Activated CD4-positive, alpha-beta memory T cell treated with anti-CD3 and anti-CD28 coated beads for 36 hours (primary cell): ENCODE measurements at regions not wholly inside any gene's neighbourhood (a gene's known extent, or its start where the extent isn't known, plus 50 kb on each side); places are given as distances from the start of the nearest gene placed in this dataset.

Experiments
- CTCF ChIA-PET: fragments of 350-600 bp; sonication (Branson Sonifier 250); formaldehyde crosslinking; loops from one replicate; lab custom pipeline; 2021; ENCODE audit warnings: antibody characterized with exemption, inconsistent platforms; lab: Charles Lee
- POLR2A ChIA-PET: fragments of 350-600 bp; sonication (Branson Sonifier 250); formaldehyde crosslinking; loops from one replicate; lab custom pipeline; 2021; ENCODE audit warnings: antibody characterized with exemption; lab: Charles Lee
- DNase-seq: peaks from one replicate; pipeline ENCODE4 v3.0.0-alpha.2; 2020
- H3K27ac Mint-ChIP-seq: one replicate; pipeline ENCODE4 v1.8.0; 2021; ENCODE audit warnings: mixed read lengths
- H3K27me3 Mint-ChIP-seq: one replicate; pipeline ENCODE4 v1.8.0; 2021; ENCODE audit warnings: mixed read lengths
- H3K36me3 Mint-ChIP-seq: one replicate; pipeline ENCODE4 v1.8.0; 2021; ENCODE audit warnings: mixed read lengths
- H3K4me1 Mint-ChIP-seq: one replicate; pipeline ENCODE4 v1.8.0; 2021; ENCODE audit warnings: low read depth, mixed read lengths
- H3K4me3 Mint-ChIP-seq: one replicate; pipeline ENCODE4 v1.8.0; 2021; ENCODE audit warnings: mild to moderate bottlenecking, mixed read lengths
- H3K9me3 Mint-ChIP-seq: one replicate; pipeline ENCODE4 v1.8.0; 2021; ENCODE audit warnings: mixed read lengths
- intact Hi-C: fragments of 100-400 bp; cut with micrococcal nuclease; formaldehyde crosslinking; loops from one replicate; pipeline ENCODE4 v1.15.1; 2023

DNA sequence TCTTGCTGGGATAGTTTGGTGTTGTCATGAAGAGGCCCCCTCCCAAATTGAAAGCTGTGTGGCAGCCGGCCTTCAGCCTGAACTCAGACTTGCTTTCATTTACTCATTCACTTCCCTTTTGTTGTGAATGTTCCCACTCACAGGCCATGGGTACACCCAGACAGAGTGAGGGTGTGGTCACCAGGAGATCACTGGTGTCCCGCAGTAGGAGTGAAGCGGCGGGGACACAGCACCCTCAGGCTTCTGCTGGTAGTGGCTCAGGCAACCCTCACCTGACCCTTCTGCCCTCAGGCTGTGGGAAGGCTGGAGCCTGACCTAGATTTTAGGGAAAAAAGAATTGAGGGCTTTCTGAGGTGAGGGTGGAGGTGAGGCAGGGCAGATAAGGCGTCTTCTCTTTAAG lies 244.4 kb downstream of the SOX2 start:
- no peak for DNase-seq
- ChIA-PET POLR2A (no interaction called here), CTCF (no interaction called here)
- Mint-ChIP-seq H3K27me3 (no peaks in the 10 kb centered on the region), H3K4me1 (no peaks in the 10 kb centered on the region), H3K36me3 (no peaks in the 10 kb centered on the region), H3K9me3 (no peaks in the 10 kb centered on the region), H3K4me3 (no peak overlapping the region), H3K27ac (no peak overlapping the region)
- intact Hi-C loops: no loop called here

DNA sequence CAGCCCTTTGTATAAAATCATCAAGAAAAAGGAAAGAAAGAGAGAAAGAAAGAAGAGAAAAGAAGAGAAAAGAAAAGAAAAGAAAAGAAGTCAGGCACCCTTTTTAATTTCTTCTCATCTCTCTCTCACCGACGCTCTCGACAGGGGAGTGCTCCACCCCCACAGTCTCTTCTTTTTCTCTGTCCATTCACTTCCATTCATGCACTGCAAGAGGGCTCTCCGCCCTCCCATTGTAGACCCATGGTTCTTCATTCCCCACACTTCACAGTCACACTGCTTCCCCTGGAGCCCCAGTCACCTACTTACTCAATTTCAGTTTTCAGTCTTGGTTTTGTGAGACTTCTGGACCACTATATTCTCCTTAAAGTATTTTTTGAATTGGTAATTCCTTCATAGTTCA lies 254.7 kb downstream of the SOX2 start:
- intact Hi-C loops: no loop called here
- Mint-ChIP-seq H3K9me3 (no peaks in the 10 kb centered on the region), H3K27ac (no peak overlapping the region), H3K4me1 (no peaks in the 10 kb centered on the region), H3K36me3 (no peaks in the 10 kb centered on the region), H3K27me3 (no peaks in the 10 kb centered on the region), H3K4me3 (no peak overlapping the region)
- CTCF ChIA-PET: no interaction called here
- no peak for DNase-seq
- POLR2A ChIA-PET: no interaction called here

GRCh38 chr3:181969925-181970324 lies 258.2 kb downstream of the SOX2 start:
- DNase-seq: no peak
- intact Hi-C loops: no loop called here
- no peak overlapping the region for H3K4me3 Mint-ChIP-seq
- ChIA-PET POLR2A (no interaction called here), CTCF (no interaction called here)
- no peaks in the 10 kb centered on the region for H3K4me1 Mint-ChIP-seq
- no peaks in the 10 kb centered on the region for H3K36me3 Mint-ChIP-seq
- H3K27me3 Mint-ChIP-seq: no peaks in the 10 kb centered on the region
- H3K27ac Mint-ChIP-seq: no peak overlapping the region
- H3K9me3 Mint-ChIP-seq: no peaks in the 10 kb centered on the region

- no peaks in the 10 kb centered on the region for H3K36me3 Mint-ChIP-seq
- POLR2A ChIA-PET: no interaction called here
- H3K4me3 Mint-ChIP-seq: no peak overlapping the region
- no peak for DNase-seq
- CTCF ChIA-PET: no interaction called here
- H3K27me3 Mint-ChIP-seq: no peaks in the 10 kb centered on the region
- no peak overlapping the region for H3K27ac Mint-ChIP-seq
- intact Hi-C loops: no loop called here
- H3K9me3 Mint-ChIP-seq: no peaks in the 10 kb centered on the region
- no peaks in the 10 kb centered on the region for H3K4me1 Mint-ChIP-seq
These were observed 259.7 kb downstream of the SOX2 start for GRCh38 chr3:181971424-181971823.

GRCh38 chr3:181974198-181974597 lies 262.5 kb downstream of the SOX2 start:
- no peaks in the 10 kb centered on the region for H3K9me3 Mint-ChIP-seq
- no peak for DNase-seq
- no peak overlapping the region for H3K4me3 Mint-ChIP-seq
- CTCF ChIA-PET: no interaction called here
- no peaks in the 10 kb centered on the region for H3K36me3 Mint-ChIP-seq
- no peak overlapping the region for H3K27ac Mint-ChIP-seq
- no peaks in the 10 kb centered on the region for H3K27me3 Mint-ChIP-seq
- no peaks in the 10 kb centered on the region for H3K4me1 Mint-ChIP-seq
- intact Hi-C loops: no loop called here
- POLR2A ChIA-PET: no interaction called here

GRCh38 chr3:181976526-181976925 lies 264.8 kb downstream of the SOX2 start:
- no peak for DNase-seq
- Mint-ChIP-seq H3K4me1 (no peaks in the 10 kb centered on the region), H3K9me3 (no peaks in the 10 kb centered on the region), H3K27me3 (no peaks in the 10 kb centered on the region), H3K4me3 (no peak overlapping the region), H3K27ac (no peak overlapping the region), H3K36me3 (no peaks in the 10 kb centered on the region)
- ChIA-PET CTCF (no interaction called here), POLR2A (no interaction called here)
- intact Hi-C loops: no loop called here

GRCh38 chr3:181985386-181985785 lies 273.7 kb downstream of the SOX2 start:
- ChIA-PET CTCF (no interaction called here), POLR2A (no interaction called here)
- intact Hi-C loops: no loop called here
- H3K4me1 Mint-ChIP-seq: no peaks in the 10 kb centered on the region
- DNase-seq: no peak
- H3K27me3 Mint-ChIP-seq: no peaks in the 10 kb centered on the region
- no peaks in the 10 kb centered on the region for H3K36me3 Mint-ChIP-seq
- no peak overlapping the region for H3K27ac Mint-ChIP-seq
- peaks cover 11% of the 10 kb centered on the region for H3K9me3 Mint-ChIP-seq
- H3K4me3 Mint-ChIP-seq: no peak overlapping the region

- CTCF ChIA-PET: no interaction called here
- H3K27me3 Mint-ChIP-seq: no peaks in the 10 kb centered on the region
These were observed 276.0 kb downstream of the SOX2 start for GRCh38 chr3:181987736-181988135.

DNA sequence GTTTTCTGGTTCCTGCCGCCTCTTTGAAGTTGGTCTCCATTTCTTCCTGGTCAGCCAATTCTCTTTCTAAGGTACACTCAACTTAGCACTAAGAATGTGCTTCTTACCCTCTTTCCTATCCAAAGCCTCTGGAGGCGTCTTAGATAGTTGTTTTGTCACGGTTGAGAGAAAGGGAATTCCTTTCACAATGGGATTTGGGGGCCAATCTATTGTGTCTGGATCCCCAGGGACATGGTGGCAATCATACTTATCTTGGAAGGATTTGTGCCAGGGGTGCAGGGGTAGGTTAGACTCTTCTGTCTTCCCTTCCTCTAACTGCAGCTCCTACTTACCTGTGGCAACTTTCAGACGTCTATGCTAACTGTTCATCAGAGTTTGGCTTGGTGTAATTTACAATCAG lies 287.1 kb downstream of the SOX2 start:
- no peak for DNase-seq
- H3K9me3 Mint-ChIP-seq: no peaks in the 10 kb centered on the region

More at GRCh38 chr3:181987736-181988135, 276.0 kb downstream of the SOX2 start:
- no peaks in the 10 kb centered on the region for H3K4me1 Mint-ChIP-seq
- peaks cover 8% of the 10 kb centered on the region for H3K9me3 Mint-ChIP-seq
- POLR2A ChIA-PET: no interaction called here
- intact Hi-C loops: no loop called here
- H3K4me3 Mint-ChIP-seq: no peak overlapping the region
- DNase-seq: no peak
- H3K36me3 Mint-ChIP-seq: no peaks in the 10 kb centered on the region
- no peak overlapping the region for H3K27ac Mint-ChIP-seq

DNA sequence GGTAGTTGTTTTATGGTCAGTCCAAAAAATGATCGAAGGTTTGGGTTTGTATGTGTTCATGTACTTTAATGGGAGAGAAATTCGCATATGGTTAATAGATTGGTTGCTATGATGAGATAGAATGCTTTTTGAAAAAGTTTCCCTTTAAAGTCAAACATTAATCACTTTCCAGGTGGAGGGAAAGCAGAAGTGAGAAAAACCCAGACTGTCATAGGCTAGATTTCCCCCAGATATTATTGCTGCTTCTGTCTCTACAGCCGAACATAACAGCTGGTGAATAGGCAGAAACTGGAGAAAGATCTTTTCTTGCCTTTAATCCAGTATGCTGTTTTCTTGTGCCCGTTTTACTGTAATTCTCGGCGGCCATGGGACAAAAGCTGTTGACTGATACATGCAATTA lies 287.6 kb downstream of the SOX2 start:
- no peaks in the 10 kb centered on the region for H3K9me3 Mint-ChIP-seq
- intact Hi-C loops: no loop called here
- POLR2A ChIA-PET: no interaction called here

More for the DNA sequence above, 287.1 kb downstream of the SOX2 start:
- CTCF ChIA-PET: no interaction called here
- POLR2A ChIA-PET: no interaction called here
- H3K4me1 Mint-ChIP-seq: no peaks in the 10 kb centered on the region
- H3K4me3 Mint-ChIP-seq: no peak overlapping the region
- no peaks in the 10 kb centered on the region for H3K27me3 Mint-ChIP-seq
- H3K27ac Mint-ChIP-seq: no peak overlapping the region
- H3K36me3 Mint-ChIP-seq: no peaks in the 10 kb centered on the region
- intact Hi-C loops: no loop called here

GRCh38 chr3:182000447-182000846 lies 288.7 kb downstream of the SOX2 start:
- H3K36me3 Mint-ChIP-seq: no peaks in the 10 kb centered on the region
- no peaks in the 10 kb centered on the region for H3K4me1 Mint-ChIP-seq
- H3K27me3 Mint-ChIP-seq: no peaks in the 10 kb centered on the region
- POLR2A ChIA-PET: no interaction called here
- intact Hi-C loops: no loop called here
- DNase-seq: no peak
- no peaks in the 10 kb centered on the region for H3K9me3 Mint-ChIP-seq
- no peak overlapping the region for H3K27ac Mint-ChIP-seq
- CTCF ChIA-PET: no interaction called here
- H3K4me3 Mint-ChIP-seq: no peak overlapping the region

More for the DNA sequence above, 287.6 kb downstream of the SOX2 start:
- Mint-ChIP-seq H3K36me3 (no peaks in the 10 kb centered on the region), H3K4me3 (no peak overlapping the region), H3K27ac (no peak overlapping the region), H3K27me3 (no peaks in the 10 kb centered on the region), H3K4me1 (no peaks in the 10 kb centered on the region)
- DNase-seq: no peak
- CTCF ChIA-PET: no interaction called here

- Mint-ChIP-seq H3K4me1 (no peaks in the 10 kb centered on the region), H3K27ac (no peak overlapping the region), H3K9me3 (no peaks in the 10 kb centered on the region), H3K4me3 (no peak overlapping the region), H3K36me3 (no peaks in the 10 kb centered on the region), H3K27me3 (no peaks in the 10 kb centered on the region)
- intact Hi-C loops: loop anchor here (5.0 kb wide), 1 partner anchor 732 kb away; no protein-coding TSS in a partner anchor
- ChIA-PET CTCF (no interaction called here), POLR2A (no interaction called here)
- DNase-seq: no peak
These were observed 293.5 kb downstream of the SOX2 start for GRCh38 chr3:182005219-182005618.

GRCh38 chr3:182005701-182006100 lies 294.0 kb downstream of the SOX2 start:
- H3K4me3 Mint-ChIP-seq: no peak overlapping the region
- intact Hi-C loops: loop anchor here (5.0 kb wide), 1 partner anchor 732 kb away; no protein-coding TSS in a partner anchor
- no peaks in the 10 kb centered on the region for H3K27me3 Mint-ChIP-seq
- ChIA-PET POLR2A (no interaction called here), CTCF (no interaction called here)
- no peak for DNase-seq
- H3K4me1 Mint-ChIP-seq: no peaks in the 10 kb centered on the region
- no peak overlapping the region for H3K27ac Mint-ChIP-seq
- H3K9me3 Mint-ChIP-seq: no peaks in the 10 kb centered on the region
- no peaks in the 10 kb centered on the region for H3K36me3 Mint-ChIP-seq
